Activated T-helper 9 cell treated with anti-CD3 and anti-CD28 coated beads, Interleukin-2, amount 50 U/mL, for 16 hours (primary cell): ENCODE measurements at regions not wholly inside any gene's neighbourhood (a gene's known extent, or its start where the extent isn't known, plus 50 kb on each side); places are given as distances from the start of the nearest gene placed in this dataset.

ENCODE experiments used
- DNase-seq: peaks from one replicate; pipeline ENCODE4 v3.0.0-alpha.2; 2020; ENCODE audit warnings: low read depth

DNA sequence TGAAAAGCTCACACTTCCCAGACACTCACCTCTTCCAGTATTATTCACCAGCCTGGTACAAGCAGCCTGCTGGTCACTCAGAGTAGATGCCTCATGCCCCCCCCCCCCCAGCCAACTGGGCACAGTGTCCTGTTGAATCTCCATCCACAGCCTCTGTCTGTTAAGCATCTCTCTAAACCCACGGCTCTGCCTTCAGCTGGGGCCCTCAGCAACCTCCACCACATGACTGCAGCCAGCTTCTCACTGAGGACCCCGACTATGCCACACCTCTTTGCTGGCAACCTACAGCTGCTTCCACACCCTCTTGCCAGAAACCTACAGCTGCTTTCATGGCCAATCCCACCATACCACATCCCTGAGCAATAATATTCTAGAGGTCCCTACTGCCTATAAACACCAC lies 113.1 kb downstream of the RHOU start:
- no peak for DNase-seq

DNA sequence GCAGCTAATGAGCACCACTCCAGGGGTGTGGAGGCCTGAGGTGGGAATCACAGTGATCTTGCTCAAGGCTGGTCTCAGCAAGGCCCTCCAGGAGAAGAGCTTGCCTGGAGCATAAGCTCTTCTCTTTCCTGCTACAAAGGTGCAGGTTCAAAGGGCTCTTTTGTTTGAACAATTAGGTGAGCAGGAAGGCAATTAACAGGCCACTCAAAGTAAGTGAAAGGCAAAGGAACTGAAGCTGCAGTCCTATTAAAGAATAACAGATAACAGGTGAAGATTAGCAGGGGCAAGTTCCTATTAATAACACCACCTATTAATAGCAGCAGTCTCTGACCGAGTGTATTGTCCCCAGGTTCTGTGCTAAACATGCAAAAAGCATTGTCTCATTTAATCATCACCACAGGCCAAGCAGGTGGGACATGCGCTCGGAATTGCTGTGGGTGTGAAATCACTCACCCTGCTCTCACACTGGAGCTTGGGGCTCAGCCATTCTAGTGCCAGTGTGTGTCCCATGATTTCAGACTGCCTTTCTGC lies 113.8 kb downstream of the RHOU start:
- no peak for DNase-seq

DNA sequence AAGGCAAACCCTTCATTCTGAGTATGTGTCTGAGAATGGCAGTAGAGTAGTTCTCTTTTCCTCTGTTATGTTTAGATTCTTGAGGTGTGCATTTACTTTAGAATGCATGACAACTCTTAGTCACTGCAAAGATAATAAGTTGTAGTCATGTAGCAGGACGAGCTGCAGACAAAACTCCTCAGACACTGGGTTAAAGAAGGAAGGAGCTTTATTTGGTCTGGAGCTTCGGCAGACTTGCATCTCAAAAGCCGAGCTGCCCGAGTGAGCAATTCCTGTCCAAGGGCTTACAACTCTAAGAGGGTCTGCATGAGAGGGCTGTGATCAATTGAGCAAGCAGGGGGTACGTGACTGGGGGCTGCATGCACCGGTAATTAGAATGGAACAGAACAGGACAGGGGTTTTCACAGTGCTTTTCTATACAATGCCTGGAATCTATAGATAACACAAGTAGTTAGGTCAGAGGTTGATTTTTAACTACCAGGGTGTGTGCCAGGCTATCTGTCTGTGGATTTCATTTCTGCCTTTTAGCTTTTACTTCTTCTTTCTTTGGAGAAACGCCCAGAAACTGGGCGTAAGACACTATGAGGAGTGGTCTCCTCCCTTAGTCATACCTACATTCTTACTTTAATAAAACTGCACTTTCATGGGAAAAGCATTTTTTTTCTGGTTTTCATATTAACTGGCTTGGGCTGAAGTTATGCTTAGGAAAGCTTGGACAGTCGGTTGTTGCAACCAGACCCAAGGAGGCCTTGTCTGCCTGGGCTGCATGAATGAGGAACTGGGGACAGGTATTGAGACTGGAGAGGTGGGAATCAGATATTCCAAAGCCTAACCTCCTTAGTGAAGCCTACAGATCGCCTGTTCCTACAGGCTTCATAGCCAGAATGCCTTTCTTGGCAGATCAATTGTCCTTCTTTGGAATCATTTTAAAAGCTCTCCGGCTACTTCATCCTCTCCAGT lies 115.1 kb downstream of the RHOU start:
- DNase-seq: no peak

DNA sequence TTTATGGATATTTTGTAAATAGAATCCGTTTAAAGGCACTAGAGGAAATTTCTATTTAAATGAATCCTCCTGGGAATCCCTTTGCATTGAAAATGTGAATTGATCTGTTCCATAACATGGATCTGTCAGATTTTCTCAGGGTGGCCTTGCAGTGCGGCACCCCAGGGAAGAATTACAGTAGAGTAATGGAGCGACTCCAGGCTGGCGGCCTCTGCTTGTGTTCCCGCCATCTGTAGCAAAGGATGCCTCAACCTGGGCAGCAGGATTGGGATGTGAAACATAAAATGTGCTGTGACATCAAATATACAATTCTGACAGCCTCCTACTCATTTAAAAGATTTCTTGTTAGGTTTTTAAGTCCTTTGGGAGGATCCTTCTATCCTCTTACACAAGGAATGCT lies 115.9 kb downstream of the RHOU start:
- DNase-seq: no peak

DNA sequence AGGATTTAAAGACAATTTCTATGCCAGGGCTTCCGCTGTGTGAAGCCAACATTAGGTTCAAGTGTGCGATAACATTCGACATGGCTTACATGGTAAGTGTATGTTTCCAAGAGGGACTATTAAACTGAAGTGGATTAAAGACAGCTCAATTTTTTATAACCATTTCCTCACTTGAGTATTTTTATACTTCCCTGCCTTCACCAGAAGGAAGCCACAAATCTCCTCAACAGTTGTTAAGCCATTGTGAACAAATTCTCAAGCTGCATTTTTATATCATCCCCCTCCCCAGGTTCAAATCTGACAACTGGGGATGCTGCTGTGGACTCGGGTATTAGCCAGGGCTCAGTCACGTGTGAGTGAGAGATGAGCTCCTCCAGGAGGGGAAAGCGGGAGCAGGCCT lies 116.3 kb downstream of the RHOU start:
- DNase-seq: no peak

DNA sequence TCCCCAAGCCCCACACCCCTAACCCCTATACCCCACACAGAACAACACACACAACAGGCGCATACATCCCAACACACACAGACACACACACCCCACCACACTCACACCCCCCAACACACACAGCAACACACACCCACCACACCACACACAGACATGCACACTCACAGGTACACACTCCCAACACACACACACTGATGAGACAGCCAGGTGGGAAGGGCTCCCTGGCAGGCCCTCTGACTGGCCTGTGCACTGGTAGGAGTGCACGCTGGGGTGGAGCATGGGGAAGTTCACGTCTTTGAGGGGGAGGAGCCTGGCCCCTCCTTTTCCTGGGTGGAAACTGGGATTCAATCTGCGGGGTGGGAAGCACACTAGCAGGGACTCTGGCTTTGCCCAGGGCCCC lies 116.7 kb downstream of the RHOU start:
- DNase-seq: no peak

DNA sequence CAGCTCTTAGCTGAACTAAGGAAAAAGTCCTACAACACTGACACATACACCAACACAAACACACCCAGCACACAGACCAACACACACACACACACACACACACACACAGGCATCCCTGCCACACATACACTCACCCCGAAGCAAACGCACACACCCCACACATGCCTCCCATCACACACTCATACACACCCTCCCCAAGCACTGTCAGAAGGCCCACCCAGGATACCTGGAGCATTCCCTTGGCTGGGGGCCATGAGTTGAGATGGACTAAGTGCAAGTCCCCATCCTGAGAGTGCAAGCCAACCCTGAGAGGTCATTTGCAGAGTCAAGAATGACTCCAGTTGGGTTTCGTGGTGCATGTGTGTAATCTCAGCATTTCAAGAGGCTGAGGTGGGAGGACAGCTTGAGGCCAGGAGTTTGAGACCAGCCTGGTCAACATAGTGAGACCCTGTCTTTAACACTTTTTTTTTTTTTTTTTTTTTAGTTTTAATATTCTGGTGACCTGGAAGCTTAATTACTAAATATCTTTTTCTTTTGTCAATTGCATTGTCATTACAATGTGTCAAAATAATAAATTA lies 117.3 kb downstream of the RHOU start:
- DNase-seq: no peak

DNA sequence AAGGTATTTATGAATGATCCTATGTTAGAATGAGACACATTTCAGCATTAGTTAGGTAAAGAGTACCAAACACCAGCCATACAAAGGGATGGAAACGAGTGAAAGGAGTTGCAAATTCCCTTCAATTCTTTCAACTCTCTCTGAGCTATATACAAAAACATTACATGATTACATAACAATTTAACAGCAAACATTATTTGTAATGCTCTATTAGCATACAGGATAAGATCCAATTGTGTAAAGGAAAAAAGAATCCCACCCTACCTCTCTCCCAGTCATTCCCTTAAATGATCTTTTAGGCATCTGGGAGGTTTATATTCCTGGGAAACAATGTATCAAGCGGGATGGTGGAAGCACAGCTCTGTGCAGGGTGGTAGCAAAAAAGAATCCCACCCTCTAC lies 117.9 kb downstream of the RHOU start:
- no peak for DNase-seq

DNA sequence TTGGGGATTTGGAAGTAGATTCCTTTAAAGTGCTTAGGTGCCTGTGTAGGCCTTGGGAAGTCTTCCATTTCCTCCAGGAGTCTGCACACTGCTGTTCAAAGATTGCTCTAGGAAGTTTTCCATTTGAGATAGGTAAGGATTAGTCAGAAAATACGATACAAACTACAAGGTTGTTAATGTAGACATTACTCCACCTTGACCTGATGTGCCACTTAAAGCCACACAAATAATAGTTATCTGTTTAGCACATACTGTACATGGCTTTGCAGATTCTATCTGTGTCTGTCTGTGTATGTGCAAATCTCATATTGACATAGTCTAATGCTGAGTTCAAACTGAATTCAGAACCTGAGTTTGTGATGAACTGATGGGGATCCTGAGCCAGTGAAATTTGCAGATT lies 118.4 kb downstream of the RHOU start:
- DNase-seq: no peak

DNA sequence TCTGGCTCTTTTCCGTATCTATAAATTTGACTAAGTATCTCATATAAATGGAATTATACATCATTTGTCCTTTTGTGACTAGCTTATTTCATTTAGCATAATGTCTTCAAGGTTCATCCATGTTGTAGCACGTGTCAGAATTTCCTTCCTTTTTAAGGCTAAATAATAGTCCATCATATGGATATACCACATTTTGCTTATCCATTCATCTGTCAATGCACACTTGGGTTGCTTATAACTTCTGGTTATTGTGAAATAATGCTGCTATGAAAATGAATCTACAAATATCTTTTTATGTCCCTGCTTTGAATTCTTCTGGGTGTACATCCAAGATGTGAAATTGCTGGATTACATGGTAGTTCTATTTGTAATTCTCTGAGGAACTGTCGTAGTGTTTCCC lies 119.6 kb downstream of the RHOU start:
- DNase-seq: no peak

DNA sequence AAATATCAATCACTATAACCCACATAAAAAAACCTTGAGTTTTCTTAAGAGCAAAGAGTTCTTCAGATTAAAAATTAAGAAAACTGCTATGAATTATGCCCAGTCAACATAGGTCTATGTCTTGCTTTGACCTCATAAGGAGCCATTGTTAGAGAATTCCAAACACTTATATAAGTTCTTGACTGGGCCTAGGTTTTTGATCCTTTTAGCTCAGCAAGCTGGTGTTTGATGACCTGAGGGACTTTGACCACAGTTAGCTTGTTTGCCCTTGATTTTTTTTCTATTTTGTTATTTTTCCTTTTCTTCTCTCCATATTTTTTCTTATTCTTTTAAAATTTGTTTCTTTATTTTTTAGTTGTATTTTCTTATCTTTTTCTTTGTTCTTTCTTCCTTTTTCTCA lies 122.3 kb downstream of the RHOU start:
- DNase-seq: no peak

DNA sequence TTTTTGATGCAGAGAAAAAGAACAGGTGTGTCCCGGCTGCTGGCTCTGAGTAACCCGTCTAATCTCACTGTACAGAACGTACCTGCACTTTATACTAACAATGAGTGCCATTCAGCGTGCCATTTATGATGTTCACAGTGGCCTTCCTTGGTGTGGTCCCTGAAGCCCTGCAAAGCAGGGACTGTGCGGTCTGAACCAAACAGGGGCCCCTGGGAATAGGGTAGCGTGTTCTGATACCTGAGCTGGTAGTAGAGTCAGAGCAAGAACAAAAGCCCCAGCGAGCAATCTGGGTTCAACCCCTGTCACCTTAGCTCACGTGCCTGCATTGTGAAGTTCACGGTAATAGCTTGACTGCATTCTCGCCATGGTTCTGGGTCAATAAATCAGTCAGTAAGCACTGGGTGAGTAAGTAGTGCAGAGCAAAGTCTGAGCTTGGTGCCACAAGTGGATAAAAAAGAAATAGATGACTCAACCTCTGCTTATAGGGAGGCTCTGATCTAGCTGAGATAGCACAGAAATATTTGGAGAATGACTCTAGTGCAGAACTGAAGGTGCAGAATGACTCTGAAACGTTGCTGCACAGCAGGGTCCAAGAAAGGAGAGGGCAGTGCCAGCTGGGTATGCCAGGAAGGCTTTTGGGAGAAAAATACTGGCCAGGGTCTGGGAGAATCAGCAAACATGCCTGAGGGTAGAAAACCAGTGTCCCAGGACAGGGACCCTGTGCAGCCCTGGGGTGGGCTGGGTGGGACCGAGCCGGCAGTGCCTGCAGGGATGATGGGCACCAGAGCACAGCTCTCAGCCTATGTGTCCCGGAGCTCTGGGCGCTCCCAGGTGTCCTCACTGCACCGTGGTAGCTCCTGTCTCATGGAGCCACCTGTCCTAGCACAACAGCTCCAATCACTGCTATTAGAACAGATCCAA lies 125.9 kb downstream of the RHOU start:
- no peak for DNase-seq

DNA sequence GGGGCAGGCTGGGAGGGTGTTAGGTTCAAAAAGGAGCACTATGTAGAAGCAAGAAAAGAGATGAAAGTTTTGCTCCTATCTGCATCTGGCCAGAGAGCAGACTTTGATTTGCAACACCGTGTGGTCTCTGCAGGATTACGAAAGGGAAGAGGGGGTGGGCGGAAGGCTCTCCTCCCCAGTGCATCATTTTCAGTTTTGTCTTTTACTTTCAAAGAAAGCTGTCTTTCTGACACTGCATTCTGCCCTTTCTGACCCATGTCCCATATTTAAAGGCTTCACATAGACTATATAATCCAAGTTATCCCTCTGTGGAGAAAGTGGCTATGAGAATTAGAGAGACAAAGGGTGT lies 126.5 kb downstream of the RHOU start:
- no peak for DNase-seq

DNA sequence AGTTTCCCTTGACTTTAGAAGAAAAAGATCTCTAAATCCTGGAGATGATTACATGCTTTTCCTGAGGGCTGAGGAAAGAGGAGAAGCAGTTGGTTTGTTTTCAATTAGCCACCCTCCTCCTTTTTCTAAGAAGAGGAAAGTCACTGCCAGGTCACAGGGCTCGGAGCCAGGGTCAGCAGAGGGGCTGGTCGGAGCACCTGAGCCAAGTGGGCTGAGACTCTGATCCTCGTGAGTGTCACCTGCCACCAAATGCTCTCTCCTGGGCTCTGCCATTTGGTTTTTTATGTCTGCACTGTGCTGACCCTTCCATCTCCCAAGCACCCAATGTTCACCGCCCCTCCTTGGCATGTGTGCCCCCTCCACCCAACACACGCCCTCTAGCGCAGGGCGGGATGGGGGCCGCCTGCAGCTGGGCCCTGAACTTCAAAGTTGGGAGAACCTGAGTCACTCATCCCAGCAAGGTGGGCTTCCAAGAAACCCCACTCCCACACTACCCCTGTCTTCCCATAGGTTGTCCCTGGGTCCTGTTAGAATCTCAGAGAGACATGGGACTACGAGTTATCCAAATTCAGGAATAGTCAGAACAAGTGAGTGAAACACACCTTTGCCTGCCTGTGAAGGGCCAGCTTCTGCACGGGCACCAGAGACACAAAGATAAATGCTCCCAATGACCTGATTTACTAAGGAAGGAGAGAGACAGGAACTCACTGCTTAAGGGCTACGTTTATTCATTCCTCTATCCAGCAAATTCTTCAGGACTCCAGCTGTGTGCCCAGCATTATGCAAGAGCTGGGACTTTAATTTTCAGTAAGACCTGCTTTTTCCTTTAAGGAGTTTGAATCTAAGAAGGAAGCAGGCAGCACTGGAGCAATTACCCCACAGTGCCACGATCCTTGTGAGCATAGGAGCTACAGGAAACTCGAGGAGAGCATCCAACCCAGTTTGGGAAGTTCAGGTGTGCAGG lies 127.5 kb downstream of the RHOU start:
- no peak for DNase-seq

DNA sequence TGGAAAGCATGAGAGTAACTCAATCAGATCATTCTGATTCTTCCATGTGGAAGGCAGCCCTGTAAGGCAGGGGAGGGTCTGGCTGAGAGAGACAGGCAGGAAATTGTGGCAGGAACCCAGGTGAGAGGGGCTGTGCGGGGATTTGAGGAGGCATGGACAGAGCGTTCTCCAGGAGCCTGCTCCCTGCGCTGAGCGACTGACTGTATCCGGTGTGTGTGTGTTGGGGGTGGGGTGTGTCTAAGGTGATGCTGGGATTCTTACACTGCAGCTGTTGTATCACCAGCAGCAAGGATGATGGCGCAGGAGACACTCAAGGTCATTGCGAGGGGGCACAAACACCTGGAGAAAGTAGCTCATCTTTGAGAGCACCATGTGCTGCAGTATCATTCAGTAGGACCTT lies 128.5 kb downstream of the RHOU start:
- no peak for DNase-seq

DNA sequence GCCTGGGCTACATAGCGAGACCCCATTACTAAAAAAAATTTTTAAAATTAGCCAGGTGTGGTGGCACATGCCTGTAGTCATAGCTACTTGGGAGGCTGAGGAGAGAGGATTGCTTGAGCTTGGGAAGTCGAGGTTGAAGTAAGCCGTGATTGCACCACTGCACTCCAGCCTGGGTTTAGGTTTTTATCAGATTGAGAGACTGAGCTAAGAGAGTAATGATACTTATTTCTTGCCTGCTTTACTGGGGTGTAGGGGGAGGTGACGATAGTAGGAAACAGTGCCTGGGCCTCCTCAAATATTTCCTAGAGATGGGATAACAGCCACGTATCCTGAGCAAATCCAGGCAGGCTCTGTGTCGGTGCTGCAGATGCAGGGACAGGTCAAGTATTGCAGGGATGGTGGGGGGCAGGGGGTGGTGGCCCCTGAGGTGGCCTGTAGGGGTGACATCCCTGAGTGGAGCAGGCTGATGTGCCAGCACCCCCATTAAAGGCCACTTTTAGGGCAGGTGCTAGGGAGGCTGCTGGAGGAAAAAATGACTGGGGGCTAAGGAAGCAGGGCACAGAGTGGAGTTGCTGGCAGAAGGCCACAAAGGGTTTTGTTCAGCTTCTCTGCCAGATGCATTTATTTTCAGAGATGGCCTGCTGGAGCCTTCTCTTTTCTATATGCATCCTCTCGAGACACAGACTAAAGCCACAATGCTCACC lies 130.5 kb downstream of the RHOU start:
- DNase-seq: no peak

DNA sequence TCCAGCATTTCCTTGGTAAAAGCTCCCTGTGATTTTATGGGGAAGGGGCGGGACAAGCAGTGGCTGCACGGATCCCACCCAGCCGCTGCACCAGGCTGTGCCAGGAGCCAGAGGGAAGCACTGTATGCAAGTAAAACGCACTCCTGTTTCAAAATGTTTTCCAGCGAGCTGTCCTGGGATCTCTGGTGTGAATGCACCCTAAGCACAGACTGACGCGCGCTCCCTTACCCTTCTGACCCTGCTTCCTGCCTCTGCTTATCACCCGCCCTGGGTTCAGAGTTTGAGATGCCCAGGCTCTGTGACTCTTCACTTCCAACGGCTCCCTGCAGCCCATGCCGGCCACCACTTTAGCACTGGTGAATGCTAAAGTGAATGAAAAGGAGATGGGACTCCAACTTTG lies 131.2 kb downstream of the RHOU start:
- DNase-seq: no peak

DNA sequence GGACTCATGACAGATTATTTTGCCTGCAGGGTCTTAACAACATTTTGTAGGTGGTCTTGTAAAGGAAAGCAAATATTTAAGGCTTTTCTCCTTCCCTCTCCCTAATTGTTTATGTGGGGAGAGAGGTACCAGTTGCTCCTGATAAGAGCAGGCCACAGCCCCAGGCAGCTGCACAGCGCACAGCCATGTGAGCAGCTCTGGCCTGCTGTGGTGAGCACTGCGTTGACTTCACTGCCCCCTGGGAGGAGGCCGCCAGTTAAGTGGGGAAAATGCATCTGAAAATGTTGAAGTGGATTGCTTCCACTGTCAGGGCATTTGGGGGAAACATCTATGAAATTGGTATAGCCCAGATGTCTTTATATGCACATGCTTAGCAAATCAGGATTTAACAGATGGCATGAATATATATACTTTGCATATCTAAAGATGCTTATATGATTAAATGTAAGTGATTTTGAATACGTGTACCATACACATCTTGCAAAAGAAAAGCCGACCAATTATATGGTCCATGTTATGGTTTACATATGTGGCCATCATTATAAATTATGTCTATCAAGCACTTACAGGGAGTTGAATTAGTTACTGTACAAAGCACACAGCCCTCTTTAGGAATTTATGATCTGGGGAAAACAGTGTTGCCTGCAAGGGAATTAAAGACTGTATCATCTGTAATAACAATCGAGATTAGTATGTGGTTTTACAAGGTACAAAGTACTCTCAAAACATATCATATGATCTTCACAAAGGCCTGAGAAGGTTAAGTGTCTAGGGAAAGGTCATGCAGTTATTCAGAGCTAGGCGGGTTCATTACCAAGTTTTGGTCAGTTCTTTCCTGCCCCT lies 132.1 kb downstream of the RHOU start:
- DNase-seq: no peak

DNA sequence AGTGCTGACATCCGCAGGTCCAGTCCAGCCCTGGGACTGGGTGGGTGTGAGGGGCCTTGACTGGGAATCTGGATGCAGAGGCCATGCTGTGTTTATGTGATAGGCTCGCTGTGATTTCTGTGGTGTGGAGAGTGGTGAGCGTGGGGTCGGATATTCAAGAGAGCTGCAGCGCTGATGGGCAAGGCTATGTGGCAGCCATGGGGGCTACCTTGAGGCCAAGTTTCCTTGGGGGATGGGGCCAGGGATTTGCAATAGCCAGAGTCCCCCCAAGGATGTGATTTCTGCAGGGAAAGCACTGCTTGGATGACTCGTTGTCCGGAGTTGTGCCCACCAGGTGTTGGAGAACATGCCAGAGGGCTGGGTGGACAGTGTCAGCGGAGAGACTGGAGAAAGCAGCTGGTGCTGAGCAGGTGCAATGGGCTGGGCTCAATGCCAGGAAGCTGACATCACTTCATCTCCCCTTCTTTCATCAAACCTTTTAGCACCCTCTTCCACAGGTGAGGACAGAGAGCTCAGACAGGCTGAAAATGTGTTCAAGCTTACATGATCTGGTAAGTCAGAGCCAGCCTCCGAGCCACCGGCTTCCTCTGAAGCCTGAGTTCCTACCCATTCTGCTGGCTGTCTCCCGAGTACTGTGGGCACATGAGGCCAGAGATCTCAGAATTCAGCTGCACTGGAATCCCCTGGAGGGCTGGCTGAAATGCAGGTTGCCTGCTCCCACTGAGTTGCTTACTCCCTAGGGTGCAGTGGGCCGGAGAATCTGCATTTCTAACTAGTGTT lies 132.9 kb downstream of the RHOU start:
- no peak for DNase-seq
